HUES64 (cell line): ENCODE measurements at regions not wholly inside any gene's neighbourhood (a gene's known extent, or its start where the extent isn't known, plus 50 kb on each side); places are given as distances from the start of the nearest gene placed in this dataset.

Experiments used
- H3K27ac ChIP-seq: 2 replicates; pipeline ENCODE4 v1.7.0; 2013; ENCODE audit warnings: low read depth, low read length, inconsistent platforms
- H3K27me3 ChIP-seq: 2 replicates; pipeline ENCODE4 v1.6.1; 2013; ENCODE audit warnings: mild to moderate bottlenecking, low read length; ENCODE audit not compliant: insufficient read depth
- H3K36me3 ChIP-seq: 2 replicates; pipeline ENCODE4 v1.6.1; 2013; ENCODE audit warnings: mild to moderate bottlenecking, low read length; ENCODE audit not compliant: insufficient read depth
- H3K4me1 ChIP-seq: 2 replicates; pipeline ENCODE4 v1.6.1; 2013; ENCODE audit warnings: mild to moderate bottlenecking, low read length, moderate library complexity; ENCODE audit not compliant: insufficient read depth
- H3K4me3 ChIP-seq: 2 replicates; pipeline ENCODE4 v1.5.1; 2013; ENCODE audit warnings: mild to moderate bottlenecking, low read length, moderate library complexity
- H3K9ac ChIP-seq: 2 replicates; pipeline ENCODE4 v1.6.1; 2013; ENCODE audit warnings: mild to moderate bottlenecking, low read depth, low read length
- H3K9me3 ChIP-seq: 2 replicates; pipeline ENCODE4 v1.6.1; 2013; ENCODE audit warnings: low read depth, low read length; ENCODE audit not compliant: insufficient read depth
- WGBS: fragments of 150-250, 120-280 bp; methylation state at CpG from one replicate; pipeline ENCODE4 v1.1.7; 2013; ENCODE audit warnings: missing lambda C conversion rate; 5-methylcytosine and 5-hydroxymethylcytosine counted together

DNA sequence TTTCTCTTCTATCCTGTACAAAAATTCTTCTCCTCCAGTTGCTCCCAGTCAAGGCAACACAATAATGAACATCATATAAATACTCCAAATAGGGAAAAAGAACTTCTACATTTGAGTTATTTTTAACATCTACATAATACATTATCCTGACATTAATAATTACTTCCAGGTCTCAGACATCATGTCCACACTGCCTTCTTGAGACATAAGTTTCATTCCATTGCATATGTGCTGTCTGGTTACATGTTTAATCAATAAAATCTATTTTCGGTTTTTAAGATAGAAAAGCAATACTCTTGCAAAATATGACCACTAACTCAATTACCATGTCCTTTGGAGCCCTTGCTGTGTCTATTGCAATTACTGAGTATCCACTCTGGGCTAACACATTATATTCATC, 881.9 kb downstream of the GALC start:
- Histone ChIP-seq H3K9me3 (no peaks in the 10 kb centered on the region), H3K9ac (no peak overlapping the region), H3K27me3 (no peaks in the 10 kb centered on the region), H3K36me3 (no peaks in the 10 kb centered on the region), H3K4me1 (peaks cover 12% of the 10 kb centered on the region), H3K4me3 (no peak overlapping the region), H3K27ac (no peak overlapping the region)
- WGBS = 100% methylated on average over 1 of the region's 1 CpG

DNA sequence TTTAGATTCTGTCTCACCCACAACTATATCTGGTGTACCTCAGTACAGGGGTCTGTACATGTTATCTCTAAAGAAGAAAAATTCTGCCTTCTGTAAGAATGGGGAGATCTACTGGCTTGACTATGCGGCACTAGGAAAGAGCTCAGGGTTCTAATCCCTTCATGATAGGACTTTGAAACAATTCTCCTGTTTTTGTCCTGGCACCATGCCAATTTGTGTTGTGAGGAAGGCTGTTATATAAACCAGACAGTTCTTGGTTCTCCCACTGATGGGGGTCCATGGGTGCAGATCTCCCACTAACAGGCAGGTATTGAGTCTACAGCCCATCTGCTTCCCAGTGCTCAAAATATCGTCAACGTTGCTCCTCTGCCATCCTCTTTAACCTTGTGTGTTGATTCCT, 883.7 kb downstream of the GALC start:
- no peaks in the 10 kb centered on the region for H3K27me3 ChIP-seq
- no peaks in the 10 kb centered on the region for H3K36me3 ChIP-seq
- 100% methylated on average over 3 of the region's 3 CpGs for WGBS
- H3K9me3 ChIP-seq = no peaks in the 10 kb centered on the region
- H3K4me1 ChIP-seq = peaks cover 3% of the 10 kb centered on the region
- H3K4me3 ChIP-seq = no peak overlapping the region
- no peak overlapping the region for H3K27ac ChIP-seq
- H3K9ac ChIP-seq = no peak overlapping the region

DNA sequence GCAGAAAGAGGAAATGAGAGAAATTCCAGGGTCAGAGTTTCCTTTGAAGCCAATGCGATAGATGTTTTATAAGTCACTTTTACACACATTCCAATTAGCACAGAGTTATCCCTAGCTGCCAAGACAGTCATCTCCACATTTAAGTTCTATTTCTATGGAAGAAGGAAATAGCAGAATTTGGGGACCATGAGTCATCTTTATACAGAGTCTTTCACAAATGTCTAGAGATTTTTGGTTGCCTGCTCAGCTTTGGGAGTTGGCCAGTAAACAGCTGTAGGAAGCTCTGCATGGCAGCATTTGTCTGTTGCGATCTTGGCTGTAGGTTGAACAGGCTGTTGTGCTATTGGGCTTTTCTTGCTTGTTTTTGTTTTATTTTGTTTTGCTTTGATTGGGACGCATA, 884.3 kb downstream of the GALC start:
- no peak overlapping the region for H3K9ac ChIP-seq
- no peaks in the 10 kb centered on the region for H3K27me3 ChIP-seq
- H3K4me1 ChIP-seq = no peaks in the 10 kb centered on the region; the same call in 1 of the 2 replicates
- 94% methylated on average over 2 of the region's 3 CpGs for WGBS
- no peak overlapping the region for H3K4me3 ChIP-seq
- H3K36me3 ChIP-seq = no peaks in the 10 kb centered on the region
- H3K27ac ChIP-seq = no peak overlapping the region
- no peaks in the 10 kb centered on the region for H3K9me3 ChIP-seq

DNA sequence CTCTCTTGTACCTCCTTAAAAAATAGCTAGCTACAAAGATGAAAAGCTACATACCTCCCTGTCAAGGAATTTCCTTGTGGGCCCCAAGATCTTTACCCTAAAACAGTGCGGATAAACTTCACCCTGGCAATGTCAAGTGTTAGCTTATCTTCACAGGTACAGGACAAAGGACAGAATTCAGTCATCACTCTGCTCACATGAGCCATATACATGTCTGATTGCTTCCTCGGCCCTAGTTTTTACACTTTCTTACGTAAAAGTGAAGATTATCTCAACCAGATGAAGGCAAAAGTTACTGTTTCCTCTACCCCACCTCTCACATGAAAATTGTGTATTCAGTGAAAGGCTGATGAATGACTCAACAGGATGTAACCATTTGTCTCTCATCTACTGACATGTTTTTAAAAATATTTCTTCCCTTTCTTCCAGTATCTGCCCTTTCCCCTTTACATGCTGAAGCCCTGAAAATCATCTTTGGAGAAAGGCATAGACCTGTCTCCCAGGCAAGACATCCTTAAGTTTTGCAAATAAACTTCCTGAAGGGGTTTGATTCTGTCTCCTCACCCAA, 890.1 kb downstream of the GALC start:
- Histone ChIP-seq H3K27ac (no peak overlapping the region), H3K4me3 (no peak overlapping the region), H3K9ac (no peak overlapping the region), H3K27me3 (no peaks in the 10 kb centered on the region), H3K36me3 (no peaks in the 10 kb centered on the region), H3K9me3 (no peaks in the 10 kb centered on the region), H3K4me1 (peaks cover 6% of the 10 kb centered on the region; the same call in 1 of the 2 replicates)
- WGBS = 80% methylated on average over 3 of the region's 3 CpGs

DNA sequence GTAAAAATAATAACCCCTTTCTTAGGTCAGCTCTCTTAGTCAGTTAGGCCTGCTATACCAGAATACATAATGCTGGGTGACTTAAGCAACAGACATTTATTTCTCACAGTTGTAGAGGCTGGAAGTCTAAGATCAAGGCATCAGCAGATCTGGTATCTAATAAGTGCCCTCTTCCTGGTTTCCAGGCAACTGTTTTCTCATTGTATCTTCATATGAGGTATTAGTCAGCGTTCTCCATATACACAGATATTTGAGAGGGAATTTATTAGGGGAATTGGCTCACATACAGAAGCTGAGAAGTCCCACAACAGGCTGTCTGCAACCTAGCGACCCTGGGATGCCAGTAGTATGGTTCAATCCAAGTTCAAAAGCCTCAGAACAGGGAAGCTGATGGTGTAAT, 896.0 kb downstream of the GALC start:
- Histone ChIP-seq H3K4me3 (no peak overlapping the region), H3K9me3 (no peaks in the 10 kb centered on the region), H3K9ac (no peak overlapping the region), H3K36me3 (no peaks in the 10 kb centered on the region), H3K27ac (no peak overlapping the region), H3K4me1 (no peaks in the 10 kb centered on the region), H3K27me3 (no peaks in the 10 kb centered on the region)
- WGBS = 88% methylated on average over 2 of the region's 2 CpGs

DNA sequence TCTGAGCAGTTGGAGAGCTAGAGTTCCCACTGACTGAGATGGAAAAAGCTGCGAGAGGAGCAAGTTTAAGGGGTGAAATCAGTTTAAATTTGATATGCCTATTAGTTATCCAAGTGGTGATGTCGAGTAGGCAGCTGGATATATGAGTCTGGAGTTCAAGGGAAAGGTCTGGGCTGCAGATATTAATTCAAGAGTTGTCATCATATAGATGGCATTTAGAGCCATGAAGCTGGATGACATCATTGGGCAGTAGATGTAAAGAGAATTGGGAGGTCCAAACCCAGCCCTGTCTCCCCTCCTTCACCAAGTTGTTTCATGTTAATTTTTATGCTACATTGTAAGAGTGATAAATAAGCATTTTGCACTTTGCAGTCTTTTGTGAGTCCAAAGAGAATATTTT, 898.1 kb downstream of the GALC start:
- H3K27ac ChIP-seq = no peak overlapping the region
- H3K9ac ChIP-seq = no peak overlapping the region
- no peaks in the 10 kb centered on the region for H3K9me3 ChIP-seq
- 93% methylated on average over 2 of the region's 2 CpGs for WGBS
- H3K27me3 ChIP-seq = no peaks in the 10 kb centered on the region
- peaks cover 6% of the 10 kb centered on the region; the same call in 1 of the 2 replicates for H3K4me1 ChIP-seq
- no peaks in the 10 kb centered on the region for H3K36me3 ChIP-seq
- H3K4me3 ChIP-seq = no peak overlapping the region

DNA sequence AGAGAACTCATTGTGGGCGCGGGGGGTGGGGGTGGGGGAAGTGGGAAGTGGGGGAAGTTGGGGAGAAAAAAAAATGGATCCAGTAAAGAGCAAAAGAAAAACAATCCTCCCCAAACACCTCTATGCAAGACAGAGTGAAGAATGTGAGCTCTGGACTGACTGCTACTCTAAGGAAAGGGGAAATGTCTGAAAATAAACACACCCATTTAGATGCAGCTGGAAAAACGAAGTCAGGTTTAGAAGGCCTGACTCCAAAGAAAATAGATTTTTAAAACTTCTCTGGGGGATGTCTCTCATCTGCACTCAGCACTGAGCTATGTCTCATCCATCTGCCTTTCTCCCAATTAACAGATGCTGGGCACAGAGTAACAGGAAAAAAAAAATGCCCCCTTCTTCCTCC, 904.4 kb downstream of the GALC start:
- H3K9ac ChIP-seq = no peak overlapping the region
- peaks cover 10% of the 10 kb centered on the region; the same call in 1 of the 2 replicates for H3K27me3 ChIP-seq
- no peak overlapping the region for H3K4me3 ChIP-seq
- no peaks in the 10 kb centered on the region for H3K36me3 ChIP-seq
- no peak overlapping the region for H3K27ac ChIP-seq
- H3K9me3 ChIP-seq = no peaks in the 10 kb centered on the region
- peaks cover 17% of the 10 kb centered on the region for H3K4me1 ChIP-seq
- 65% methylated on average over 1 of the region's 3 CpGs for WGBS

DNA sequence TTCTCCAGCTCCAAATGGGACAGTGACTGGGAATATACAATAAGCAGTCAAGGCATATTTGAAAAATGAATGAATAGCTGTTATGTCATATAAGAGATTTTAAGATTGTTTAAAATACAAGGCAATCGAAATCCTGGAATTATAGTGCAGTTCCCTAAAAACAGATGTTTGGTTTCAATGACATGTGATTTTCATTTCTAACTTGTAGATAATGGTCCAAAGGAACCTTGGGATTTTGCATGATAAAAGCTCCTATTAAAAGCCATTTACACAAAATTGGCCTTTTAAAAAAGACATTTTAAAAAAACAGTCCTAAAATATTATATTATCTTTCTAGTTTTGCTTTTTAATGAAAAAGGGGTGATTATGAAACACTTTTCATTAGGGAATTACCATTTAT, 905.1 kb downstream of the GALC start:
- Histone ChIP-seq H3K4me1 (peaks cover 17% of the 10 kb centered on the region), H3K4me3 (no peak overlapping the region), H3K27me3 (peaks cover 10% of the 10 kb centered on the region; the same call in 1 of the 2 replicates), H3K9me3 (no peaks in the 10 kb centered on the region), H3K9ac (no peak overlapping the region), H3K36me3 (no peaks in the 10 kb centered on the region), H3K27ac (no peak overlapping the region)
- WGBS = 91% methylated on average over 1 of the region's 1 CpG

DNA sequence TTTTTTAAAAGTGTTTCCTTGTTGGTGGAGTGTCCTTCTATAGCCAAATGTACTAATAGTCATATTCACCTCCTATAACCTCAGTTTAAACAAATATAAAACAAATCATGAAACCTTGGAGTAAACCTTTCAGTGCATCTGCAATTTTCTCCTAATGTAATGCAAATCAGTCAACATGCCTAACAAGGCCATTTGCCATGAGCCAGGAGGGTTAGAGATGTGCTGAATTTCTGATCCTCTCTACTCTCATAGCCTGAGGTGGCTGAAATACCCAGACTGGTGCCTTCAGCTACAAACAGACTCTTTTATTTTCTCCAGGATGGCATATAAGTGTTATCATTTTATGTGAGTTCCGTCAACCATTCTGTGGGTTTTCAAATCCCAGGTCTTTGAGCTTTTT, 908.1 kb downstream of the GALC start:
- WGBS = 85% methylated on average over 1 of the region's 1 CpG

DNA sequence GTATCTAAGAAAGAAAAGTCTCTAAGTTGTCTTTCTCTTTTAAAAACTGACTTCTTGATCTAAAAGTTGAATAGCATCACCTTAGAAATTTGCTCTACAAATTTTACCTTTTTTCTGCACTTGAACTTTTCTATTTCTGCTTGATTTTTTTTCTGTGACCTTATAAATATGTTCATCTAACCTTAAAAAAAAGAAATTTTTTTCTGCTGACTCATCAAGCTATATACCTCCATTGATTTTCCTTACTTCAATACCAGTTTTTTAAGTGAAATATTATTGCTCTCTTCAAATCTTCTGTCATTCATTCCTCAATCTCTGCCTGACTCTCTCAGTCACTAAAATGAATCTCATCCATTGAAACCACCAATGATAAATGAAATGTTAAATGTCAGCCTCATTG, 910.1 kb downstream of the GALC start:
- Histone ChIP-seq H3K27ac (no peak overlapping the region), H3K4me1 (peaks cover 2% of the 10 kb centered on the region; the same call in 1 of the 2 replicates), H3K9ac (no peak overlapping the region), H3K36me3 (no peaks in the 10 kb centered on the region), H3K9me3 (no peaks in the 10 kb centered on the region), H3K4me3 (no peak overlapping the region), H3K27me3 (peaks cover 10% of the 10 kb centered on the region; the same call in 1 of the 2 replicates)

More for the DNA sequence above, 908.1 kb downstream of the GALC start:
- Histone ChIP-seq H3K9me3 (no peaks in the 10 kb centered on the region), H3K9ac (no peak overlapping the region), H3K36me3 (no peaks in the 10 kb centered on the region), H3K4me1 (peaks cover 11% of the 10 kb centered on the region), H3K4me3 (no peak overlapping the region), H3K27ac (no peak overlapping the region), H3K27me3 (peaks cover 10% of the 10 kb centered on the region; the same call in 1 of the 2 replicates)

DNA sequence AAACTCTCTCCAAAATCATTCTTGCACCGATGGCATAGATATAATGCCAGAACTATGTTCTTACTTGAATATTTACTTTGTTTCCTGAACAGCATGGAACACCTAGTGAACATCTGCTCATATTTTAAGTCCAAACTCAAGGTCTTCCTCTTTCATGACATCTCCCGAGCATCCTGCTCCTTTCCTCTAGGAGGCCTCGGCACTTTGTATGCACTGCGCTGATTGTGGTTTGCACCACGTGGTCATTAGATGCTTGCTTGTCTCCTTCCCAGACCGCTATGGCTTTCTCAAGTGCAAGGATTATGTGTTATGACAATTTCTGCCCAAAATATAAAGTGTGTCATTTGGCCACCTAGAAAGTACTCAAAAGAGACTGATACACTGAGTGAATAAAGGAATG, 912.0 kb downstream of the GALC start:
- Histone ChIP-seq H3K4me3 (no peak overlapping the region), H3K36me3 (no peaks in the 10 kb centered on the region), H3K4me1 (no peaks in the 10 kb centered on the region; the same call in 1 of the 2 replicates), H3K9ac (no peak overlapping the region), H3K27ac (no peak overlapping the region), H3K9me3 (no peaks in the 10 kb centered on the region), H3K27me3 (peaks cover 3% of the 10 kb centered on the region; the same call in 1 of the 2 replicates)
- WGBS = 89% methylated on average over 6 of the region's 6 CpGs

DNA sequence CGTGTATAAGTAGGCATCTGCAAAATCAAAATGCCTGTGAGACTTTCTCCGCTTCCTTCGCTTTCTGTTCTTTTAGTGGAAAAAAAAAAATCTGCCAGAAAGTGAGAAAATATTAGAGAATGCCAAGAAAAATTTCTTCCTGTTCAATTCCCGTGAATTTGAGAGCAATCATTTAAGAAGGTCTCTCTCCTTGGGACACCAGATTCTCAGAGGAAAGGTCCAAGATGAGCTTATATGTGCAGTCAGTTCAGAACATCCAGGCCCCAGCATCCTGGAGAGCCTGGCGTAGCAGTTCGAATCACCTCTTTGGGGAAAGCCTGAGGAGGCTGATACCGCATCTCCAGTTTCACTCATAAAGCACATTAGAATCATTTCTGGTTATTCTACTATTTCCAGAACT, 912.8 kb downstream of the GALC start:
- H3K9ac ChIP-seq = no peak overlapping the region
- 96% methylated on average over 7 of the region's 7 CpGs for WGBS
- H3K27ac ChIP-seq = no peak overlapping the region
- H3K4me3 ChIP-seq = no peak overlapping the region
- H3K4me1 ChIP-seq = no peaks in the 10 kb centered on the region; the same call in 1 of the 2 replicates
- H3K36me3 ChIP-seq = no peaks in the 10 kb centered on the region
- no peaks in the 10 kb centered on the region for H3K27me3 ChIP-seq
- no peaks in the 10 kb centered on the region for H3K9me3 ChIP-seq
